Spleen (tissue), 11 donors: ENCODE measurements at regions not wholly inside any gene's neighbourhood (a gene's known extent, or its start where the extent isn't known, plus 50 kb on each side); places are given as distances from the start of the nearest gene placed in this dataset.

Experiments
- DNase-seq: peaks from one replicate; pipeline ENCODE4 v3.0.0-alpha.2; 2020
- H3K27ac ChIP-seq, 8 donors: fragments of 200-600 bp; sonication (generic) in 7 of 8; 1 replicate in 4 of 8; 2 replicates in 4 of 8; pipeline versions ENCODE4 v1.5.0 to v1.8.0; 2016 to 2021; ENCODE audit warnings: inconsistent platforms in 4 of 8, mild to moderate bottlenecking in 4 of 8, moderate library complexity in 1 of 8
- H3K27me3 ChIP-seq, 7 donors: fragments of 200-600 bp; sonication (generic) in 6 of 7; replicated peaks in 1 of 7; 1 replicate in 4 of 7; 2 replicates in 3 of 7; pipeline versions ENCODE4 v1.5.0 to v1.8.0; 2016 to 2021; ENCODE audit warnings: inconsistent platforms in 3 of 7, mild to moderate bottlenecking in 1 of 7
- H3K36me3 ChIP-seq, 6 donors: fragments of 200-600 bp; sonication (generic) in 5 of 6; 1 replicate in 4 of 6; 2 replicates in 2 of 6; pipeline versions ENCODE4 v1.5.0 to v1.8.0; 2016 to 2021; ENCODE audit warnings: inconsistent platforms in 2 of 6
- H3K4me1 ChIP-seq, 6 donors: fragments of 200-600 bp; sonication (generic) in 5 of 6; 1 replicate in 3 of 6; 2 replicates in 3 of 6; pipeline versions ENCODE4 v1.5.0 to v1.8.0; 2016 to 2021; ENCODE audit warnings: inconsistent platforms in 3 of 6
- H3K4me3 ChIP-seq, 8 donors: fragments of 200-600 bp; sonication (generic) in 7 of 8; 1 replicate in 4 of 8; 2 replicates in 4 of 8; pipeline versions ENCODE4 v1.5.0 to v1.8.0; 2016 to 2021; ENCODE audit warnings: inconsistent platforms in 4 of 8, mild to moderate bottlenecking in 4 of 8, moderate library complexity in 2 of 8
- H3K9me3 ChIP-seq, 8 donors: fragments of 200-600 bp; sonication (generic) in 7 of 8; 1 replicate in 4 of 8; 2 replicates in 4 of 8; pipeline versions ENCODE4 v1.5.0 to v1.8.0; 2016 to 2021; ENCODE audit warnings: inconsistent platforms in 4 of 8
- CTCF ChIP-seq, 11 experiments: fragments of 200-600 bp in 7 of 11; fragments of 450-650 bp in 4 of 11; sonication (generic) in 4 of 11; IDR thresholded peaks in 8 of 11; conservative IDR thresholded peaks in 3 of 11; 1 replicate in 7 of 11; 2 replicates in 4 of 11; pipeline versions ENCODE4 v1.4.0 to v1.8.0; 2016 to 2021; ENCODE audit warnings: antibody characterized with exemption in 11 of 11, inconsistent platforms in 4 of 11, mild to moderate bottlenecking in 1 of 11
- POLR2A ChIP-seq, 3 donors: fragments of 450-650 bp; IDR thresholded peaks; one replicate each; pipeline ENCODE4 v1.5.1; 2017; ENCODE audit warnings: antibody characterized with exemption in 3 of 3, mild to moderate bottlenecking in 1 of 3
- POLR2AphosphoS5 ChIP-seq, 3 donors: sonication (generic); formaldehyde crosslinking; IDR thresholded peaks; one replicate each; pipeline ENCODE4 v1.5.1; 2017; ENCODE audit warnings: antibody characterized with exemption in 3 of 3
- WGBS, 5 donors: extraction: QIAGEN DNeasy Blood & Tissue Kit in 3 of 5; methylation state at CpG; one replicate each; pipeline versions ENCODE4 v1.1.5 to v1.1.7; 2013 to 2018; 5-methylcytosine and 5-hydroxymethylcytosine counted together
- intact Hi-C: fragments of 100-400 bp; cut with DNase I; formaldehyde crosslinking; loops from one replicate; pipeline ENCODE4 v1.15.0; 2023; ENCODE audit warnings: low total_unique reads
- donor health status: healthy with polysubstance abuse.
- donor health status: DM: no; HTN: no; CAD: no; lungs with moderate emphysema.
- donor health status: DM: no; HTN: no; CAD: no.
- donor health status: Bipolar disorder and iron deficiency.
- donor health status: healthy.
- donor health status: DM: no; HTN: no; CAD: no.
- donor health status: DM: yes; HTN: yes; CAD: no.

GRCh38 chrX:51408462-51408861 is 75.8 kb downstream of the NUDT10 start:
- no peaks in the 10 kb centered on the region for H3K27me3 ChIP-seq
- no peak for DNase-seq
- intact Hi-C loops = no loop called here
- H3K4me1 ChIP-seq = no peaks in the 10 kb centered on the region
- H3K27ac ChIP-seq = no peak overlapping the region
- H3K36me3 ChIP-seq = no peaks in the 10 kb centered on the region
- no peaks in the 10 kb centered on the region for H3K9me3 ChIP-seq
- no peak overlapping the region for H3K4me3 ChIP-seq
- 84 to 94% (median 90%) methylated on average over 5 of the region's 5 CpGs for WGBS, 5 donors
- no peak for TF ChIP-seq CTCF (IDR thresholded peaks at IDR 0.05 in 8 of 11, conservative IDR thresholded peaks at IDR 0.05 in 3 of 11)
- TF ChIP-seq POLR2AphosphoS5 (IDR thresholded peaks at IDR 0.05) = no peak
- no peak for TF ChIP-seq POLR2A (IDR thresholded peaks at IDR 0.05)

- Histone ChIP-seq H3K27ac (no peak overlapping the region), H3K36me3 (no peaks in the 10 kb centered on the region), H3K9me3 (no peaks in the 10 kb centered on the region), H3K4me3 (no peak overlapping the region), H3K27me3 (no peaks in the 10 kb centered on the region), H3K4me1 (no peaks in the 10 kb centered on the region)
- intact Hi-C loops = no loop called here
- TF ChIP-seq POLR2AphosphoS5 (IDR thresholded peaks at IDR 0.05) = no peak
- TF ChIP-seq POLR2A (IDR thresholded peaks at IDR 0.05) = no peak
- TF ChIP-seq CTCF (IDR thresholded peaks at IDR 0.05 in 8 of 11, conservative IDR thresholded peaks at IDR 0.05 in 3 of 11) = no peak
- 91 to 98% (median 93%) methylated on average over 22 to 54 of the region's 54 CpGs for WGBS, 5 donors
- DNase-seq = no peak
Measured at GRCh38 chrX:51407520-51408409, 75.1 kb downstream of the NUDT10 start.

GRCh38 chrX:51406688-51407519 is 74.3 kb downstream of the NUDT10 start:
- DNase-seq = no peak
- no peaks in the 10 kb centered on the region for H3K9me3 ChIP-seq
- intact Hi-C loops = no loop called here
- TF ChIP-seq CTCF (IDR thresholded peaks at IDR 0.05 in 8 of 11, conservative IDR thresholded peaks at IDR 0.05 in 3 of 11) (no peak), POLR2AphosphoS5 (IDR thresholded peaks at IDR 0.05) (no peak), POLR2A (IDR thresholded peaks at IDR 0.05) (no peak)
- H3K27me3 ChIP-seq = no peaks in the 10 kb centered on the region
- no peak overlapping the region for H3K4me3 ChIP-seq
- H3K36me3 ChIP-seq = no peaks in the 10 kb centered on the region
- H3K27ac ChIP-seq = no peak overlapping the region
- 85 to 97% (median 95%) methylated on average over 16 to 54 of the region's 54 CpGs for WGBS, 5 donors
- H3K4me1 ChIP-seq = no peaks in the 10 kb centered on the region

GRCh38 chrX:51404445-51404844 is 71.8 kb downstream of the NUDT10 start:
- no peak for TF ChIP-seq POLR2AphosphoS5 (IDR thresholded peaks at IDR 0.05)
- no peak for TF ChIP-seq POLR2A (IDR thresholded peaks at IDR 0.05)
- no peak for TF ChIP-seq CTCF (IDR thresholded peaks at IDR 0.05 in 8 of 11, conservative IDR thresholded peaks at IDR 0.05 in 3 of 11)
- H3K4me3 ChIP-seq = no peak overlapping the region
- no peaks in the 10 kb centered on the region for H3K9me3 ChIP-seq
- intact Hi-C loops = no loop called here
- H3K4me1 ChIP-seq = no peaks in the 10 kb centered on the region
- H3K27ac ChIP-seq = no peak overlapping the region
- H3K27me3 ChIP-seq = no peaks in the 10 kb centered on the region
- H3K36me3 ChIP-seq = no peaks in the 10 kb centered on the region
- 90 to 97% (median 94%) methylated on average over 4 of the region's 4 CpGs for WGBS, 5 donors
- DNase-seq = no peak
